Spleen (tissue), 11 donors: ENCODE measurements at regions not wholly inside any gene's neighbourhood (a gene's known extent, or its start where the extent isn't known, plus 50 kb on each side); places are given as distances from the start of the nearest gene placed in this dataset.
"Not testable (repeated sequence)": the region's sequence is repeated elsewhere in the genome, so short reads cannot be mapped to it uniquely, and the experiment has no call there.

Experiments used
- DNase-seq: peaks from one replicate; pipeline ENCODE4 v3.0.0-alpha.2; 2020
- H3K27ac ChIP-seq, 8 donors: fragments of 200-600 bp; sonication (generic) in 7 of 8; 1 replicate in 4 of 8; 2 replicates in 4 of 8; pipeline versions ENCODE4 v1.5.0 to v1.8.0; 2016 to 2021; ENCODE audit warnings: inconsistent platforms in 4 of 8, mild to moderate bottlenecking in 4 of 8, moderate library complexity in 1 of 8
- H3K27me3 ChIP-seq, 7 donors: fragments of 200-600 bp; sonication (generic) in 6 of 7; replicated peaks in 1 of 7; 1 replicate in 4 of 7; 2 replicates in 3 of 7; pipeline versions ENCODE4 v1.5.0 to v1.8.0; 2016 to 2021; ENCODE audit warnings: inconsistent platforms in 3 of 7, mild to moderate bottlenecking in 1 of 7
- H3K36me3 ChIP-seq, 6 donors: fragments of 200-600 bp; sonication (generic) in 5 of 6; 1 replicate in 4 of 6; 2 replicates in 2 of 6; pipeline versions ENCODE4 v1.5.0 to v1.8.0; 2016 to 2021; ENCODE audit warnings: inconsistent platforms in 2 of 6
- H3K4me1 ChIP-seq, 6 donors: fragments of 200-600 bp; sonication (generic) in 5 of 6; 1 replicate in 3 of 6; 2 replicates in 3 of 6; pipeline versions ENCODE4 v1.5.0 to v1.8.0; 2016 to 2021; ENCODE audit warnings: inconsistent platforms in 3 of 6
- H3K4me3 ChIP-seq, 8 donors: fragments of 200-600 bp; sonication (generic) in 7 of 8; 1 replicate in 4 of 8; 2 replicates in 4 of 8; pipeline versions ENCODE4 v1.5.0 to v1.8.0; 2016 to 2021; ENCODE audit warnings: inconsistent platforms in 4 of 8, mild to moderate bottlenecking in 4 of 8, moderate library complexity in 2 of 8
- H3K9me3 ChIP-seq, 8 donors: fragments of 200-600 bp; sonication (generic) in 7 of 8; 1 replicate in 4 of 8; 2 replicates in 4 of 8; pipeline versions ENCODE4 v1.5.0 to v1.8.0; 2016 to 2021; ENCODE audit warnings: inconsistent platforms in 4 of 8
- POLR2A ChIP-seq, 3 donors: fragments of 450-650 bp; IDR thresholded peaks; one replicate each; pipeline ENCODE4 v1.5.1; 2017; ENCODE audit warnings: antibody characterized with exemption in 3 of 3, mild to moderate bottlenecking in 1 of 3
- POLR2AphosphoS5 ChIP-seq, 3 donors: sonication (generic); formaldehyde crosslinking; IDR thresholded peaks; one replicate each; pipeline ENCODE4 v1.5.1; 2017; ENCODE audit warnings: antibody characterized with exemption in 3 of 3
- WGBS, 5 donors: extraction: QIAGEN DNeasy Blood & Tissue Kit in 3 of 5; methylation state at CpG; one replicate each; pipeline versions ENCODE4 v1.1.5 to v1.1.7; 2013 to 2018; 5-methylcytosine and 5-hydroxymethylcytosine counted together
- intact Hi-C: fragments of 100-400 bp; cut with DNase I; formaldehyde crosslinking; loops from one replicate; pipeline ENCODE4 v1.15.0; 2023; ENCODE audit warnings: low total_unique reads
- TF ChIP-seq, protein P1 (sequence below), 11 experiments: fragments of 200-600 bp in 7 of 11; fragments of 450-650 bp in 4 of 11; sonication (generic) in 4 of 11; IDR thresholded peaks in 8 of 11; conservative IDR thresholded peaks in 3 of 11; 1 replicate in 7 of 11; 2 replicates in 4 of 11; pipeline versions ENCODE4 v1.4.0 to v1.8.0; 2016 to 2021; ENCODE audit warnings: antibody characterized with exemption in 11 of 11, inconsistent platforms in 4 of 11, mild to moderate bottlenecking in 1 of 11
- donor health status: healthy with polysubstance abuse.
- donor health status: DM: no; HTN: no; CAD: no; lungs with moderate emphysema.
- donor health status: DM: no; HTN: no; CAD: no.
- donor health status: Bipolar disorder and iron deficiency.
- donor health status: healthy.
- donor health status: DM: no; HTN: no; CAD: no.
- donor health status: DM: yes; HTN: yes; CAD: no.

- no peaks in the 10 kb centered on the region for H3K9me3 ChIP-seq
- 89 to 93% (median 91%) methylated on average over 11 of the region's 11 CpGs for WGBS, 5 donors
- DNase-seq, result no peak
- no peak overlapping the region for H3K4me3 ChIP-seq
- H3K27ac ChIP-seq, result no peak overlapping the region
- H3K4me1 ChIP-seq, result peaks cover 0 to 8% (median 0%) of the 10 kb centered on the region in 6 donors
- no peaks in the 10 kb centered on the region for H3K36me3 ChIP-seq
- intact Hi-C loops, result no loop called here
- H3K27me3 ChIP-seq, result no peaks in the 10 kb centered on the region
- no peak for TF ChIP-seq POLR2A (IDR thresholded peaks at IDR 0.05)
- TF ChIP-seq POLR2AphosphoS5 (IDR thresholded peaks at IDR 0.05), result no peak
- TF ChIP-seq, protein P1, sequence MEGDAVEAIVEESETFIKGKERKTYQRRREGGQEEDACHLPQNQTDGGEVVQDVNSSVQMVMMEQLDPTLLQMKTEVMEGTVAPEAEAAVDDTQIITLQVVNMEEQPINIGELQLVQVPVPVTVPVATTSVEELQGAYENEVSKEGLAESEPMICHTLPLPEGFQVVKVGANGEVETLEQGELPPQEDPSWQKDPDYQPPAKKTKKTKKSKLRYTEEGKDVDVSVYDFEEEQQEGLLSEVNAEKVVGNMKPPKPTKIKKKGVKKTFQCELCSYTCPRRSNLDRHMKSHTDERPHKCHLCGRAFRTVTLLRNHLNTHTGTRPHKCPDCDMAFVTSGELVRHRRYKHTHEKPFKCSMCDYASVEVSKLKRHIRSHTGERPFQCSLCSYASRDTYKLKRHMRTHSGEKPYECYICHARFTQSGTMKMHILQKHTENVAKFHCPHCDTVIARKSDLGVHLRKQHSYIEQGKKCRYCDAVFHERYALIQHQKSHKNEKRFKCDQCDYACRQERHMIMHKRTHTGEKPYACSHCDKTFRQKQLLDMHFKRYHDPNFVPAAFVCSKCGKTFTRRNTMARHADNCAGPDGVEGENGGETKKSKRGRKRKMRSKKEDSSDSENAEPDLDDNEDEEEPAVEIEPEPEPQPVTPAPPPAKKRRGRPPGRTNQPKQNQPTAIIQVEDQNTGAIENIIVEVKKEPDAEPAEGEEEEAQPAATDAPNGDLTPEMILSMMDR (IDR thresholded peaks at IDR 0.05 in 8 of 11, conservative IDR thresholded peaks at IDR 0.05 in 3 of 11), result no peak
Observed at GRCh38 chr18:23324056-23324811, 128.9 kb upstream of the RIOK3 start.

GRCh38 chr18:23324861-23325260, 128.2 kb upstream of the RIOK3 start:
- no peak overlapping the region for H3K4me3 ChIP-seq
- H3K27me3 ChIP-seq, result no peaks in the 10 kb centered on the region
- intact Hi-C loops, result no loop called here
- no peak overlapping the region for H3K27ac ChIP-seq
- no peak for DNase-seq
- 91 to 97% (median 93%) methylated on average over 4 of the region's 4 CpGs for WGBS, 5 donors
- TF ChIP-seq POLR2AphosphoS5 (IDR thresholded peaks at IDR 0.05), result no peak
- no peak for TF ChIP-seq POLR2A (IDR thresholded peaks at IDR 0.05)
- TF ChIP-seq, protein P1 (IDR thresholded peaks at IDR 0.05 in 8 of 11, conservative IDR thresholded peaks at IDR 0.05 in 3 of 11), result no peak
- no peaks in the 10 kb centered on the region for H3K36me3 ChIP-seq
- peaks cover 0 to 3% (median 0%) of the 10 kb centered on the region in 8 donors for H3K9me3 ChIP-seq
- peaks cover 0 to 8% (median 0%) of the 10 kb centered on the region in 6 donors for H3K4me1 ChIP-seq

DNA sequence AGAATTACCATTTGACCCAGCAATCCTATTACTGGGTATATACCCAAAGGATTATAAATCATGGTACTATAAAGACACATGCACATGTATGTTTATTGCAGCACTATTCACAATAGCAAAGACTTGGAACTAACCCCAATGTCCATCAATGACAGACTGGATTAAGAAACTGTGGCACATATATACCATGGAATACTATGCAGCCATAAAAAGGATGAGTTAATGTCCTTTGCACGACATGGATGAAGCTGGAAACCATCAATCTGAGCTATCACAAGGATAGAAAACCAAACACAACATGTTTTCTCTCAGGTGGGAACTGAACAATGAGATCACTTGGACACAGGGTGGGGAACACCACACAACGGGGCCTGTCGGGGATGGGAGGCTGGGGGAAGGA, 123.4 kb upstream of the RIOK3 start:
- DNase-seq, H3K4me1 ChIP-seq, H3K9me3 ChIP-seq, intact Hi-C loops, H3K4me3 ChIP-seq, H3K27me3 ChIP-seq, H3K36me3 ChIP-seq, H3K27ac ChIP-seq: not testable (repeated sequence)
- 95 to 100% (median 98%) methylated on average over 3 of the region's 3 CpGs for WGBS, 5 donors

DNA sequence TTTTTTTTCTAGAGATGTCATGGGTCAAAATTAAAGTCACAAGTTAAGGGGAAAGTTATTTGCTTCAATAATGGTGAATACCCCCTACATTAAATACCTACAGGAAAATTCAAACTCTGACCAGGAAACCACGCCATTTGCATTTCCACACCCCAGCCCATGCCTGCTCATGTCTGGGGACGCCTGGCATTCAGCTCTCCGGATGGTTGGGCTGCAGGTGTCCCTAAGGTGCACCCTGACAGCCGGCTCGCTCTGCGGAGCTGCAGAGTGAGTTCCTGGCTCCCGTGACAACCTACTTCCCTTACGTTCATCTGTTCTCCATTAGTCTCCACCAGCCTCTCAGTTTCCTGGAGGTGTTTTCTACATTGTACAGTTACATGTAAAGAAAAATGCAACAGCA, 122.7 kb upstream of the RIOK3 start:
- no peak overlapping the region for H3K4me3 ChIP-seq
- 59 to 91% (median 71%) methylated on average over 8 of the region's 8 CpGs for WGBS, 5 donors
- no peak for TF ChIP-seq POLR2A (IDR thresholded peaks at IDR 0.05)
- TF ChIP-seq POLR2AphosphoS5 (IDR thresholded peaks at IDR 0.05), result peak in 2 of 3 donors; percentile 12 to 58
- H3K27ac ChIP-seq, result no peak overlapping the region
- DNase-seq, result no peak
- H3K4me1 ChIP-seq, result peaks cover 0 to 9% (median 0%) of the 10 kb centered on the region in 6 donors
- intact Hi-C loops, result no loop called here
- H3K9me3 ChIP-seq, result peaks cover 0 to 3% (median 0%) of the 10 kb centered on the region in 8 donors
- peaks cover 0 to 4% (median 0%) of the 10 kb centered on the region in 6 donors for H3K36me3 ChIP-seq
- H3K27me3 ChIP-seq, result no peaks in the 10 kb centered on the region

DNA sequence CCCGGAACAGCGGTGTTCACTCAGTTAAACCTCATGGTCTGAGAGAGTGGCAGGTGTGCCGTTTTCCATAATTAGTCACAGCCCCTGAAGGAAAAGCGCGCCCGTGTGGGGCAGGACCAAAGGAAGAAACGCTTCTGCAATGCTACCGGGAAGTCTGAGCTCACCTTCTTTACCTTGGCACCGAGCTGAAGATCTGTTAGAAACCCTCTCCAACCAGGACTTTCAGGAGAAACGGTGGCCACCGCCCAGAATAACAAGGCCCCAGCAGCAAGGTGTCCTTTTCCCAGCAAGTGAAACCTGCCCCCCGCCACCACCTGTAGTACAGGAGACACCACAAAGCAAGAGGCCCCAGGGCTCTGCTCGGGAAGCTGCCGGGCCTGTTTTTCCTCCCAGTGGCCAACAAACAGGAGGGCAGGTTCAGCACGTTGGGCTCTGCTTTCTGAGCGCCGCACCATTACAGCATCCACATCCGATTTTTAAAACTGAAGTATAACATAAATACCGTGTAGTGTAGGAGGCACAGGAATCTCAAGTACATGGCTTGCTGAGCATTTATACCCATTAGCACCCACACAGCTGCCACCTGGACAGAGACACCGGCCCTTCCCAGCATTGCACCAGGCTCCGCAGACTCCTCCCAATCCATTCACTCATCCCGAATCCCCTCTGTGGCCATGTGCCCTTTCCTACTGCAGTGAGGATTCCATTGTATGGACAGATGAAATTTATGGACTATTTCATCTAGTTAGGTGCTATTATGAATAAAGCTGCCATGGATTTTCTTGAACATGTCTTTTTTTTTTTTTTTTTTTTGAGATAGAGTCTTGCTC, 121.8 kb upstream of the RIOK3 start:
- no peak for DNase-seq
- H3K9me3 ChIP-seq, result peaks cover 0 to 3% (median 0%) of the 10 kb centered on the region in 8 donors
- H3K27ac ChIP-seq, result no peak overlapping the region
- intact Hi-C loops, result no loop called here
- no peaks in the 10 kb centered on the region for H3K27me3 ChIP-seq
- peaks cover 0 to 4% (median 0%) of the 10 kb centered on the region in 6 donors for H3K36me3 ChIP-seq
- H3K4me1 ChIP-seq, result peaks cover 0 to 9% (median 0%) of the 10 kb centered on the region in 6 donors
- H3K4me3 ChIP-seq, result no peak overlapping the region
- no peak for TF ChIP-seq POLR2A (IDR thresholded peaks at IDR 0.05)
- whole genome bisulfite sequencing, 5 donors, result 91 to 95% (median 94%) methylated on average over 22 of the region's 22 CpGs
